HG02981 (cell line): ENCODE measurements at regions not wholly inside any gene's neighbourhood (a gene's known extent, or its start where the extent isn't known, plus 50 kb on each side); places are given as distances from the start of the nearest gene placed in this dataset.

Experiments used
- ATAC-seq: cut with Tn5 transposase; IDR thresholded peaks from one replicate; pipeline ENCODE4 v1.9.1; 2021; ENCODE audit warnings: mild to moderate bottlenecking, moderate library complexity; ENCODE audit not compliant: unreplicated experiment

GRCh38 chr11:91820709-91821108, 403.9 kb upstream of the FAT3 start:
- ATAC-seq: no peak

DNA sequence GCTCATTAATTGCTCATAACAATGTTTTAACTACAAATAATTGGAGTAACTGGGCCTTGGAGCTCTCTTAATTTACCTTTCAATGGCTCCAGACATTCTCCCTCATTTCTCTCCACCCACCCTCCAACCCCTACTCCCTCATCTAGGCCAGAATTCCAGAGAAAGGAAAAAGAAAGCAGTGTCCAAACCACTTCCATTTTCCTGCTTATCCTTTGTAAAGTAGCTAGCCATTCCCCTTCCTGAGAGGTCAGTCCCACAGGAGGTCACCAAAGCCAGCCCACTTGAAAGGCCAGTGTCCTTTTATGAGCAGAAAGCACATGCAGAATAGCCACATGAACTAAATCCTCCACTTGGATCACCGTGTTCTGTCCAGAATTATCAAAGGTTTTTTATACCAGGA, 404.8 kb upstream of the FAT3 start:
- no peak for ATAC-seq

GRCh38 chr11:91819195-91819594, 405.4 kb upstream of the FAT3 start:
- no peak for ATAC-seq

DNA sequence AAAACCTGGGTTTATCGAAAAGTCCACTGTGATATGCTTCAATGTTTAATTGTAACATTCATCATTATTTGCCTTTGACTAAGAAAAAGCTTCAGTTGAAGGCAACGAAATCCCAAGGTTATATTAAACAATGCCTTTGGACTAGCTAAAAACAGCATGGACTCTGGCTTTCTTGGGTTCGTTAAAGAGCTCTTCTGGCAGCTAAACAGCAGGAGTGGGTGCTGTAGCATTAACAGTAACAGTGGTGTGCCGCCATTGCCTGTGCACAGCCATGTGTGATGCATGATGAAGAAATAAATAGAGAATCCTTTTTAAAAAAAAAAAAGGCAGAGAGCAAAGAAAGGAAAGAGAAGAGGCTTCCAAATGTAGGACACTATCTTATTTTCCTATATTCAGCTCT, 406.6 kb upstream of the FAT3 start:
- ATAC-seq: no peak

GRCh38 chr11:91813263-91813662, 411.4 kb upstream of the FAT3 start:
- no peak for ATAC-seq

DNA sequence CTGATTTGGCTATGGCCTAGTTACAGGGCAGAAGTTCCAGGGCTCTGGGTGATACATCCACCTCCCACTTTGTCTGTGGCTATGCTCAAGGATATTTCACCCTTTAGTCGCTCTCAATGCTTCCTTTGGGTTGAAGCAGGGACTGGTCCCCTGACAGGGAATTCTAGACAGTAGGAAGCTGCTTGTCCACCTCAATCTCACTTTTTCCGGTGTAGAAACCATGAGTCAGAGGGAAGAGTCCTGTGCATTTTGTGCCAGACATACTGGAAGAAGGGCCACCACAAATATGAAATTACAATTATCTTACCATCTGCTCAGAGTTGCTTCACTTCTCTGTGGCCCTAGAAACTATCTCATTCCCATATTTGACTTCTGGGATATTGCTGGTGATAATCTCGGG, 413.7 kb upstream of the FAT3 start:
- ATAC-seq: no peak

- ATAC-seq: no peak
Observed at GRCh38 chr11:91805293-91805692, 419.3 kb upstream of the FAT3 start.

- no peak for ATAC-seq
Observed at GRCh38 chr11:91804042-91804441, 420.6 kb upstream of the FAT3 start.

DNA sequence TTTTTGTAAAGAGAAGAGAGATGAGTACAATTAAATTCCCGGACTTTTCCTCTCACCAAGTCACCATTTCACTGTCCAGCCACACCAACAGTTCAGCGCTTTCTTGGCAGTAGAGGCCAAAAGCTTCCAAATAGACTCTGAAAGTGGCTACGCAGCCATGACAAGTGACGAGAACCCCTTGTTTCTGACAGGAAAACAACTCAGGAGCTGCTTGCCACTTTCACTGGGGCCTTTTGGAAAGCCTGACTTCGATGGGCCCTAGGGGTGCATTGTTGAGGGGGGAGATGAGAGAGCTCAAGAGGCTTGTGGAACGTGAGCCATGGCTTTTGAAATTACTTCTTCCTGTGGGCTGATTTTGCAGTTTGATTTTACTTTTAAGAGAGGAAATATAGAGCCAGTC, 422.1 kb upstream of the FAT3 start:
- ATAC-seq: no peak

DNA sequence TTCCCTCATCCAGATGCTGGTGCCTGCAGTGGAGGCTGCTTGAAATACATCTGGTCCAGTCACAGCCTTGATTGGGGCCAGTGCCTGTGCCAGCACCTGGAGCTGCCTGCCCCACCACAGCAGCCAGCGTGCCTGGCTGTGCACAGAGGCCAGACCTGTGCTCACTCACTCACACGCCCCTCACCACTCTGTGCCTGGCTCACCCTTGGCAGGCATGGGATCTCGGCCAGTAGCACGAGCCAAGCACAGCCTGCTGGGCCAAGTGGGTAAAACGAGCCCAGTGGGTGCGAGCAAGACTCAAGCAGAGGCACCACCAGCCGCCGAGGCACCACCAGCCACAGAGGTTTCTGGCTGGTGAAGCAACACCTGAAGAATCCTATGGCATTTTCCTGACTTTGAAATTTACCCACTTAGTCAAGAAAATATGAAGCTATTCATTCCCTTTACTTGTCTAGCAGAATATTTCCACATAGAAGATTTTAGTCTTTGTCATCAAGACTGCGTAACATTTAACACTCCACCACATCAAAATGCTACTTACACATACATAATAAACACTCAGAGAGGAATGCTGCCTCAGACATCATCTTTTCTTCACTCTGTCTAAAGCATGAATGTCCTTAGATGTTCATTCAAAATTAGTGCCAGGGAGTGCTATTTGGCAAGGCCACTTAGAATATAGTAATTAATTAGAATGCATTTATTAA, 424.3 kb upstream of the FAT3 start:
- ATAC-seq: no peak

DNA sequence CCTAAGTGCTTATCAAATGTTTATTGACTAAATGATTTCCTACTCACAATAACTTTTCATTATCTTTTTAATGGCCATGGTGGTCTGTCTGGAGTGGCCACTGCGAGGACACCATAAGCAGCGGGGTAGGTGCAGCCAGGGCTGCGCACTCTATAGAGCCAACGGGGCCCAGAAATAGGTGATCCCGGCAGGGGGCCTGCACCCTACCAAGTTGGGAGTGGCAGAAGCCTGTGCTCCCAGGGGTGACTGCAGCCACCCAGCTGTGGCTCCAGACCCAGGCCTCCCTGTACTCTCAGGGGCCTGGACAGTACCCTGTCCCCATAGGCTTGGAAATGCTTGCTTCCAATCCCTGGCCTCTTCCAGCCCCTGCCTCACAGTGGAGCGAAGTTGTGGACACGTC, 426.4 kb upstream of the FAT3 start:
- ATAC-seq: no peak

GRCh38 chr11:91796999-91797398, 427.6 kb upstream of the FAT3 start:
- ATAC-seq: no peak

DNA sequence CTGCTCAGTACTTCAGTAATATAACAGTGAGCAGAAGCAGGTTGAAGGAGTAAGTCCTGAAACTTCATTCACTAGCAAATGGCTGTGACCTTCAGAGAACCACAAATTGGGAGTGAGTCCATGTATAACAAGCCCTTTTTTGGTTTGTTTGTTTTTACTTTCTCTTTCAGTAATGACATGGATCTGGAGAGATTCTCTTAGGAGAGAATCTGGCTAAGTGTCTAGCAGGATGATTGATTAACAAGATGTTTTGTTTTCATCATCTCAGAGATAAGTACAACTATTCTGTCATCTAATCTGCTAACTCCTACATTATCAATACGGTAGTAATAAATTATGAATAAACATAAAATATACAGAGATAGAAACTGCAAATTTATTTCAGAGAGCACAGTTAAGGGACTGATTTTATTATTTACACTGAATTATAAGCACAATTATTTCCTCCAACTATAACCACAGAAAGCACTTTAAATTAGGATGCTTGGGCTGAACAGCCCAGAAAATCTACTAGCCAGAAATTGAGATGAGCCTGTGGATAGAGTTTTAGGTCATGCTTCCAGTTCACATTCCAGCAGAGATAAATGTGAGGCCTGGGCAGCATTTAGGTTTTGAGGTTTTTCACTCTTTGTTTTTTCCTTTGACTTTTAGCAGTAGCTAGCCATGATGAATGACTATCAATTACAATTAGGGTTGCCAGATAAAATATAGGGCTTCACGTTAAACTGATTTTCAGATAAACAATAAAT, 429.3 kb upstream of the FAT3 start:
- ATAC-seq: no peak

DNA sequence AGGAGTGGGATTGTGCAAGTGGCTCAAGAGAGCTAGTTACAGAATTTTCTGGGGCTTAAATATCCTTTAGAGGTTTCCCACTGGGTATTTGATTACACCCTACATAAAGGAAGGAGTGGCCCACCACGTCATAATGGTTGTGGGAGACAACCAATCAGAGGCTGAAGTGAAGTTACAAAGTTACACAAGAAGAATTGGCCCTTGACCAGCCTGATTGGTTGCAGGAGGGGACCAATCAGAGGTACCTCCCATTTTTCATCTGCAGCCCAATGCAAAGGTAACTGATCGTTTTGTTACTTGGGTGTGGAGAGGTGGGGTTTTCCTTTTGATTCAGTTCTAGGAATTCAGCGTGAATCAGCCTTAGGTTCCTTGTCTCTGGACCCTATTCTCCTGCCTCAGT, 430.5 kb upstream of the FAT3 start:
- no peak for ATAC-seq

GRCh38 chr11:91792779-91793262, 431.8 kb upstream of the FAT3 start:
- no peak for ATAC-seq

DNA sequence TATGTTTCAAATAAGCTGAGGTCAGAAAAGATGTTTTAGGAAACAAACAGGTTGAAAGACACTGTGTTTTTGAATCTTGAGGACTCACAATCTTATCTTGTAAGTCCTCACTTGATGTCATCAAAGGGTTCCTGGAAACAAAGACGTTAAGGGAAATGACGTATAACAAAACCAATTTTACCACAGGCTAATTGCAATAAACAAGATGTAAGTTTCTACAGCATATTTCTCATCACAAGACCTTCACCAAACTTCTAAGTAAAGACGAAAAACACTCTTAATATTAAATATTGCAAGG, 433.5 kb upstream of the FAT3 start:
- no peak for ATAC-seq

DNA sequence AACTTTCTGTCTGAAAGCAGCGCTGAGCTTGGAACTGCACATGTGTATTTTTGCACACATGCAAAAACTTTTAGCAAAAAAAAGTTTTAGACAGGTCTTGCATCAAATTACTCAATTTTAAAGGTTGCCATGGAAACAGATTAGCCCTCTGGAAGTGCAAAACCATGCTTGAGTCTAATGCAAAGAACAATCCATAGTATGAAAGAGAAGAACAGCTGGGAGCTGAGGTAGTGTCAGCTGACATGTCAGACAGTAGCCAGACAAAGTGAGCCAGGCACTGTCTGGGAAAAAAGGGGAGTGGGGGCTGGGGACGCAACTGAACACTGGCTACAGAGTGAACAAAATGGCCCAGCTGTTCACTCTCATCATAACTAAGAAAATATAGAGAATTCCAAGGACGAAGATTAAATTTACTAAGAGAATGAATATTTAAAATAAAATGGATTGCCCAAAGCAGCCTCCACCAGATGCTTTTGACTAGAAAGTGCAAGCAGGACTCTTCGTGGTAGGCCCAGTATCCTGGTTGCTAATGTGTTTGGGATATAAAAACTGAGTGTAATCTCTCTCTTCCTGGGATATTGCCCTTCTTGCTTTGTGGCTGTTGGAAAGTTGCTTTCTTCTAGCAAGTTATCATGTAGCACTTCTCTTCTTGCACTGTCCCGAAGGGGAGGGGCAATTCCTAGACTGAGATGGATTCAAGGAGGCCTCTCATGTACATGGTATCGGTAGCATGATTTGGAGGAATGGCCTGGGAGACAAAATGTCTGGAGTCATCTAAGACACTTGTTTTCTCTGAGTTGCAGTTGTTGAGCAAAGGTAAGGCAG, 434.1 kb upstream of the FAT3 start:
- no peak for ATAC-seq

DNA sequence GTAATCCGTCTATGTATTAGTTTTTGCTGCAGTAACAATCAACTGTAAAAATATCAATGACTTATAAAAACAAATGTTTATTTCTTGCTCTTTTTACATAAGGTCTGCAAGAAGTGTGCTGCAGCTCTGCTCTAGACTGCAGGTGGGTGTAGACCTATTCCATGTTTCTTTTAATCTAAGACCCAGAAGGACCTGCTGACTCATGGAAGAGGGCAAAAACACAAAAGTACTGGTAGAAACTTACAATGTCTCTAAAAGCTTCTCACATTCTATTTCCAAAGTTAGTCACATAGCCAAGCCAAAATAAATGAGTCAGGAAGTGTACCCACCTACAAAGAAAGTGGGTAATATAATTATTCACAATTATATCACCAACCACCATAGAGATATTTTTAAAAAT, 435.9 kb upstream of the FAT3 start:
- no peak for ATAC-seq

DNA sequence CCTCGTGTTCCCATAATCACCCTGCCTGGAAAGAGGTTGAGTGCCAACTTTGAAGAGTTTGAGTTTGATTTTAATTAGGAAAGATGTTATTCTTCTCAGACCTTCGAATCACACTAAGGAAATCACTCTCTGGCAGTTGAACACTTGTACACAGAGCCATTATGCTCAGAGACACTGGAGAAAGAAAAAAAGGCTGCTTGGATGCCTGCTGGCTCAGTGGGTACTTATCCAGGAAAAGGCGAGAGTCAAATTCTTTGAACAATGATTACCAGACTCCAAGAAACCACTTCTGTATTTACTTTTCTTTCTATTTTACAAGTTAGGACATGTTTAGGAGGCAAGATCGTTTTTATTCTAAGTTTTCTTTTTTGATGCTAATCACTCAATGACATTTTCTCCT, 438.5 kb upstream of the FAT3 start:
- ATAC-seq: no peak

DNA sequence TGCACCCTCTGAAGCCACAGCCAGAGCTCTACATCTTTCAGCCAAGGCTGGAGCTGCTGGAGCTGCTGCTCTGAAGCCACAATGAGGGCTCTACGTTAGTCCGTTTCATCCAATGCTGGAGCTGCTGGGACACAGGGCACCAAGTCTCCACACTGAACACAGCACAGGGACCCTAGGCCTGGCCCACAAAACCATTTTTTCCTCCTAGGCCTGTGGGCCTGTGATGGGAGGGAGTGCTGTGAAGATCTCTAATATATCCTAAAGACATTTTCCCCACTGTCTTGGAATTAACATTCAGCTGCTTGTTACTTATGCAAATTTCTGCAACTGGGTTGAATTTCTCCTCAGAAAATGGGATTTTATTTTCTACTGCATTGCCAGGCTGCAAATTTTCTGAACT, 441.4 kb upstream of the FAT3 start:
- ATAC-seq: no peak

- no peak for ATAC-seq
Observed at GRCh38 chr11:91778758-91779157, 445.9 kb upstream of the FAT3 start.

DNA sequence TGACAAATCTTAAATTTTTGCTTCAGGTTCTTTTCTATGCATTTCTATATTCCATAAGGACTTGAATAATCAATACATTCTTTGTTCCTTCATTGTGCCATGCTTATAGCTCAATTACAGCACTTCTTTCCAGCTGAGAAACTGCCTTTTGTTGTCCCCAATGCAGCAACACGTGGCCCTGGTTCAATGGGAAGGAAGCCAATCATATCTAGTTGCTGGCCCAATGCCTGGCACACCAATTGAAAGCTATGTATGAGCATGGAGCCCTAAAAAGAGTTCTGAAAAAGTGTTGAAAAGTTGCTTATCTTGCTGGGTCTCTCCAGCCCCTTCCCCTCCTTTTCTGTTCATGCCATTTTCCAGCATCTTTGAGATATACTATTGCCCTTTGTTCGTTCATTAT, 448.0 kb upstream of the FAT3 start:
- ATAC-seq: no peak
